Caco-2 (cell line): ENCODE measurements at regions not wholly inside any gene's neighbourhood (a gene's known extent, or its start where the extent isn't known, plus 50 kb on each side); places are given as distances from the start of the nearest gene placed in this dataset.
A peak's percentile ranks its signal among the peaks of the same experiment; 100 is the strongest.

ENCODE experiments used
- BruUV-seq: library from RNA; stranded (reverse); fragments of 400-500 nt; replicated peaks from 2 replicates; lab custom pipeline; 2021; lab: Mats Ljungman, UMichigan
- CTCF ChIA-PET: fragments of 300-600 bp; sonication (Branson Sonifier 250); formaldehyde crosslinking; loops from one replicate; lab custom pipeline; 2022; ENCODE audit warnings: antibody characterized with exemption; lab: Charles Lee
- POLR2A ChIA-PET: fragments of 300-600 bp; sonication (Branson Sonifier 250); formaldehyde crosslinking; loops from one replicate; lab custom pipeline; 2022; ENCODE audit warnings: antibody characterized with exemption; lab: Charles Lee
- DNase-seq, 2 experiments: peaks; one replicate each; pipeline versions ENCODE4 v3.0.0 to v3.0.0-alpha.2; 2020 to 2022
- H3K27me3 ChIP-seq: replicated peaks from 2 replicates; pipeline ENCODE4 v1.6.0; 2011; ENCODE audit warnings: low read length; ENCODE audit not compliant: control insufficient read depth, insufficient read depth
- H3K36me3 ChIP-seq: 2 replicates; pipeline ENCODE4 v1.5.1; 2011; ENCODE audit warnings: low read length; ENCODE audit not compliant: control insufficient read depth, insufficient read depth
- H3K4me1 ChIP-seq: fragments of 250-450 bp; sonication (Bioruptor Pico); 2 replicates; pipeline ENCODE4 v1.5.1; 2020; ENCODE audit warnings: mild to moderate bottlenecking
- H3K4me3 ChIP-seq: 2 replicates; pipeline ENCODE4 v1.5.1; 2011; ENCODE audit warnings: low read depth, mild to moderate bottlenecking, control low read depth, low read length
- H3K9me3 ChIP-seq: fragments of 250-450 bp; sonication (Bioruptor Pico); 2 replicates; pipeline ENCODE4 v1.5.1; 2020; ENCODE audit warnings: mild to moderate bottlenecking, moderate library complexity
- H3K27ac Mint-ChIP-seq: one replicate; pipeline ENCODE4 v1.8.0; 2022; ENCODE audit warnings: mixed read lengths; ENCODE audit not compliant: unreplicated experiment
- H3K27me3 Mint-ChIP-seq: one replicate; pipeline ENCODE4 v1.8.0; 2022; ENCODE audit warnings: mixed read lengths; ENCODE audit not compliant: insufficient read depth, unreplicated experiment
- H3K36me3 Mint-ChIP-seq: one replicate; pipeline ENCODE4 v1.8.0; 2022; ENCODE audit warnings: mild to moderate bottlenecking, mixed read lengths; ENCODE audit not compliant: insufficient read depth, unreplicated experiment
- H3K4me1 Mint-ChIP-seq: one replicate; pipeline ENCODE4 v1.8.0; 2022; ENCODE audit warnings: low read depth, mixed read lengths; ENCODE audit not compliant: unreplicated experiment
- H3K4me3 Mint-ChIP-seq: one replicate; pipeline ENCODE4 v1.8.0; 2022; ENCODE audit warnings: mild to moderate bottlenecking, moderate library complexity, mixed read lengths; ENCODE audit not compliant: unreplicated experiment
- H3K9me3 Mint-ChIP-seq: one replicate; pipeline ENCODE4 v1.8.0; 2022; ENCODE audit warnings: mixed read lengths; ENCODE audit not compliant: unreplicated experiment
- intact Hi-C: fragments of 100-400 bp; cut with micrococcal nuclease; formaldehyde crosslinking; loops from one replicate; pipeline ENCODE4 v1.10.0; 2022; ENCODE audit not compliant: unreplicated experiment
- TF ChIP-seq, protein P1 (sequence below), 2 experiments: fragments of 200-600 bp in 1 of 2; IDR thresholded peaks; 1 replicate in 1 of 2; 2 replicates in 1 of 2; pipeline versions ENCODE4 v1.5.1 to v1.8.0; 2011 to 2022; ENCODE audit warnings: antibody characterized with exemption in 1 of 2, control low read depth in 1 of 2, inconsistent platforms in 1 of 2, low read depth in 1 of 2, low read length in 1 of 2, mild to moderate bottlenecking in 1 of 2, moderate library complexity in 1 of 2; ENCODE audit not compliant: insufficient read depth in 1 of 2, severe bottlenecking in 1 of 2, unreplicated experiment in 1 of 2

DNA sequence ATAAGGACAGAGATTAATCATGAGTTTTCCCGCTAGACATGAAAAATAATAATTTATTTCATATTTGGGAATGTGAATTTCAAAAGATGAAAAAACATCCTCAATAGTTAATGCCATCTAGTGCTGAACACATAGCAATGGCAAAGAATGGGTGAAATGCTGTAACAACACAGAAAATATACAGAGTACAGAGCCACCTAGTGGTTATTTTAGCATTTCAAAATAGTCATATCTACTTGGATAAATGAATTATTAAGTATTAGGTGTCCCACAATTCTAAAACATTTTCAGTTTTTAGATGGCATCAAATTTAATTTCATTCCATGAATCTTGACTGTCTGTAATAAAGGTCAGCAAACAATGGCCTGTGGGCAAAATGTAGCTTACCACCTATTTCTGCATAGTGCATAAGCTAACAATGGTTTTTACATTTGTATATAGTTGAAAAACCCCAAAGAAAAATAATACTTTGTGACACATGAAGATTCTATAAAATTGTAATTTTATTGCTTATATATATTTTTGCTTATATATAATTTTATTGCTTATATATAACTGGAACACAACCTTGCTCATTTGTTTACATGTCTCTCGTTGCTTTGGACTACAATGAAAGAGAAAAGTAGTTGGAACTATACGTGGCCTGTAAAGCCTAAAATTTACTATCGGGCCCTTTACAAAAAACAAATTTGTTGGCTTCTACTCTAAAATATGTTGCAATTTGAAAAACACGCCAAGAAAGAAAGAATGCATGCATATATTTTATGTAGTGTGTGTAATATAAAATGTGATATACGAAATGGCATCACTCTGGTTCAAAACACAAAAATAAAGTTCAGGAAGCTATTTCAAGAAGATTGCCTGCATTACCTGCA lies 99.1 kb upstream of the FAM47C start:
- Histone ChIP-seq H3K4me3 (no peak overlapping the region), H3K4me1 (no peaks in the 10 kb centered on the region), H3K36me3 (no peaks in the 10 kb centered on the region), H3K27me3 (no peaks in the 10 kb centered on the region), H3K9me3 (no peaks in the 10 kb centered on the region)
- no peaks in the 10 kb centered on the region for H3K36me3 Mint-ChIP-seq
- TF ChIP-seq, protein P1, sequence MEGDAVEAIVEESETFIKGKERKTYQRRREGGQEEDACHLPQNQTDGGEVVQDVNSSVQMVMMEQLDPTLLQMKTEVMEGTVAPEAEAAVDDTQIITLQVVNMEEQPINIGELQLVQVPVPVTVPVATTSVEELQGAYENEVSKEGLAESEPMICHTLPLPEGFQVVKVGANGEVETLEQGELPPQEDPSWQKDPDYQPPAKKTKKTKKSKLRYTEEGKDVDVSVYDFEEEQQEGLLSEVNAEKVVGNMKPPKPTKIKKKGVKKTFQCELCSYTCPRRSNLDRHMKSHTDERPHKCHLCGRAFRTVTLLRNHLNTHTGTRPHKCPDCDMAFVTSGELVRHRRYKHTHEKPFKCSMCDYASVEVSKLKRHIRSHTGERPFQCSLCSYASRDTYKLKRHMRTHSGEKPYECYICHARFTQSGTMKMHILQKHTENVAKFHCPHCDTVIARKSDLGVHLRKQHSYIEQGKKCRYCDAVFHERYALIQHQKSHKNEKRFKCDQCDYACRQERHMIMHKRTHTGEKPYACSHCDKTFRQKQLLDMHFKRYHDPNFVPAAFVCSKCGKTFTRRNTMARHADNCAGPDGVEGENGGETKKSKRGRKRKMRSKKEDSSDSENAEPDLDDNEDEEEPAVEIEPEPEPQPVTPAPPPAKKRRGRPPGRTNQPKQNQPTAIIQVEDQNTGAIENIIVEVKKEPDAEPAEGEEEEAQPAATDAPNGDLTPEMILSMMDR (IDR thresholded peaks at IDR 0.05; ENCODE audit: insufficient read depth in 1 of 2, low read depth in 1 of 2, low read length in 1 of 2, severe bottlenecking in 1 of 2, unreplicated experiment in 1 of 2), result peak; percentile 38 to 39
- ChIA-PET CTCF (no interaction called here), POLR2A (no interaction called here)
- BruUV-seq, result no TSS peak
- H3K27ac Mint-ChIP-seq, result no peak overlapping the region
- intact Hi-C loops, result loop anchor here (5.0 kb wide), 1 partner anchor 153 kb away; no protein-coding TSS in a partner anchor
- peak in 1 of 2 experiments; percentile 4 for DNase-seq
- H3K4me3 Mint-ChIP-seq, result no peak overlapping the region
- H3K27me3 Mint-ChIP-seq, result no peaks in the 10 kb centered on the region
- no peaks in the 10 kb centered on the region for H3K9me3 Mint-ChIP-seq
- no peaks in the 10 kb centered on the region for H3K4me1 Mint-ChIP-seq

GRCh38 chrX:36909676-36910030 lies 98.5 kb upstream of the FAM47C start:
- Mint-ChIP-seq H3K27ac (no peak overlapping the region), H3K4me3 (no peak overlapping the region), H3K36me3 (no peaks in the 10 kb centered on the region), H3K9me3 (no peaks in the 10 kb centered on the region), H3K27me3 (no peaks in the 10 kb centered on the region), H3K4me1 (no peaks in the 10 kb centered on the region)
- Histone ChIP-seq H3K36me3 (no peaks in the 10 kb centered on the region), H3K9me3 (no peaks in the 10 kb centered on the region), H3K4me1 (no peaks in the 10 kb centered on the region), H3K27me3 (no peaks in the 10 kb centered on the region), H3K4me3 (no peak overlapping the region)
- ChIA-PET CTCF (no interaction called here), POLR2A (no interaction called here)
- TF ChIP-seq, protein P1 (IDR thresholded peaks at IDR 0.05; ENCODE audit: insufficient read depth in 1 of 2, low read depth in 1 of 2, low read length in 1 of 2, severe bottlenecking in 1 of 2, unreplicated experiment in 1 of 2), result no peak
- DNase-seq, result no peak
- BruUV-seq, result no TSS peak
- intact Hi-C loops, result loop anchor here (5.0 kb wide), 1 partner anchor 153 kb away; no protein-coding TSS in a partner anchor

DNA sequence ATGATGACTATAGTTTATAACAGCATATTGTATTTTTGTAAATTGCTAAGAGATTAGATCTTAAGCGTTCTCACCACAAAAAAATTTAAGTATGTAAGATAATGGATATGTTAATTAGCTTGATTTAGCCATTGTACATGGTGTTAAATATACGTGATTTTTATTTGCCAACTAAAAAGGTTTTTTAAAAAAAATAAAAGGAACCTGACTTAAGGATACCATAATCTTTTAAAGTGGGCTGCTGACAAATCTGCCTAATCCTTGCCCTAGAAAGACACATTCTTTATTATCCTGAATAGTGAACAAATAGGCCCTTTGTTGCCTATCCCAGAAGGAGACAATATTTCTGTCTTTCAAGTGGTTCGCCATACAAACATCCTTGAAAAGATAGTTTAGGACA lies 94.6 kb upstream of the FAM47C start:
- H3K9me3 Mint-ChIP-seq, result no peaks in the 10 kb centered on the region
- no peaks in the 10 kb centered on the region for H3K36me3 Mint-ChIP-seq
- DNase-seq, result no peak
- no peak overlapping the region for H3K4me3 Mint-ChIP-seq
- Histone ChIP-seq H3K4me1 (no peaks in the 10 kb centered on the region), H3K4me3 (no peak overlapping the region), H3K27me3 (no peaks in the 10 kb centered on the region), H3K9me3 (no peaks in the 10 kb centered on the region), H3K36me3 (no peaks in the 10 kb centered on the region)
- no peaks in the 10 kb centered on the region for H3K4me1 Mint-ChIP-seq
- POLR2A ChIA-PET, result no interaction called here
- TF ChIP-seq, protein P1 (IDR thresholded peaks at IDR 0.05; ENCODE audit: insufficient read depth in 1 of 2, low read depth in 1 of 2, low read length in 1 of 2, severe bottlenecking in 1 of 2, unreplicated experiment in 1 of 2), result no peak
- no peaks in the 10 kb centered on the region for H3K27me3 Mint-ChIP-seq
- CTCF ChIA-PET, result no interaction called here
- intact Hi-C loops, result no loop called here
- H3K27ac Mint-ChIP-seq, result no peak overlapping the region
- BruUV-seq, result no TSS peak
